GM19455 (cell line): ENCODE measurements at regions not wholly inside any gene's neighbourhood (a gene's known extent, or its start where the extent isn't known, plus 50 kb on each side); places are given as distances from the start of the nearest gene placed in this dataset.

Experiments used
- ATAC-seq: cut with Tn5 transposase; IDR thresholded peaks from one replicate; pipeline ENCODE4 v1.9.1; 2021; ENCODE audit not compliant: unreplicated experiment

- ATAC-seq: no peak
Observed at GRCh38 chr10:125460326-125460725, 222.6 kb downstream of the TEX36 start.

- ATAC-seq: no peak
Observed at GRCh38 chr10:125457406-125457805, 225.6 kb downstream of the TEX36 start.

DNA sequence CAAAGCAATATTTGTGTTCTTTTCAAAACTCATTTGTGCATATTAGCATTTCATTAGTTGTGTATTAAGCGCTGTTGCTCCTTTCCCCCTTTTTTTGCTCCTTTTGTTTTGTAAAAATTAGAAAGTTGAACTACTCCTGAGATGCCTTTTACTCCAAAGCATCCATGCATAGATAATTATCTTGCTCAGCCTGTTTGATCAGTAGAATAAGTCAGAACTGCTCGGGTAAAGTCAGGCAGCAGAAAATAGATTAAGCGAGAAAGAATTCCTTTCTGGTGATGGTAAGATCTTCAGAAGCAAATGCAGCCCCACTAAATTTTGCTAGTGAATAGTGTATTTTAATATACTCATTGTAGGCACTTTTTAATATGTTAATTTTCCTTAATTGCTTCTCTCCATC, 227.1 kb downstream of the TEX36 start:
- no peak for ATAC-seq

- ATAC-seq: no peak
Observed at GRCh38 chr10:125455431-125455830, 227.5 kb downstream of the TEX36 start.

DNA sequence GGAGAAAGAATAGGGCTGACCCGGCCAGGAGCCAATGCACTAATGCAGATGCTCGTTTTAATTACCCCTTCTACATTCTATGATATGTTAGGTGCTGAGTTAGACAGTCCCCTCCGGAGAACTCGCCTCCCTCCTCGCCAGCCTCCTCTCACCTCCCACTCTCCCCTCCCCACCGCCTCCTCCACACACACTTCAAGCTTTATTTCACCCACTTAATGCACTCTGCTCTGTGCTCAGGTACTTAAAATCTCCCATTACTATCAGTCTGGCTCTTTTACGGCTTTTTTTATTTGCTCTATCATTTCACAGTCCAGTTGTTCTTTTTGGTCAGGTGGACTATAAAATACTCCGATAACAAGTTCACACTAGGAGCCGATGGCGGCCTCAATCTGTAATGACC, 231.6 kb downstream of the TEX36 start:
- no peak for ATAC-seq

GRCh38 chr10:125450218-125450617, 232.7 kb downstream of the TEX36 start:
- no peak for ATAC-seq

DNA sequence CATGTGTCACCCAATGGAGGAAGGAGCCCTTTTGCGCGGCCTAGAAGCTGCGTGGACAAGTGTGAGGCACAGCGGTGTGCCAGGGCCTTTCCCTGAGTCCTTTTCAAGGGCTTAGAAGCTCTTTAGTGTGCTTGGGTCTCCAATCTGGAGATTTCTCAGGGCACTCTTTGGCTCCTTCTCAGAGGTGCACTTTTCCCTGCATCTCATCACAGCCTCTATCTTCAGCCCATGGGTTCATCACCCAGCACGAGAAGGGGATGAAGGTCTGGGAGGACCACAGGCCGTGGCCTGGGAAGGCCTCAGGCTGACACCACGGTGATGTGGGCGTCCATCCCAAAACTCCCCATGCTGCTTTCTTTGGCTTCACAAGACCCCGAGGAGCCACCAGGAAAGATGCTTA, 233.4 kb downstream of the TEX36 start:
- ATAC-seq: no peak

DNA sequence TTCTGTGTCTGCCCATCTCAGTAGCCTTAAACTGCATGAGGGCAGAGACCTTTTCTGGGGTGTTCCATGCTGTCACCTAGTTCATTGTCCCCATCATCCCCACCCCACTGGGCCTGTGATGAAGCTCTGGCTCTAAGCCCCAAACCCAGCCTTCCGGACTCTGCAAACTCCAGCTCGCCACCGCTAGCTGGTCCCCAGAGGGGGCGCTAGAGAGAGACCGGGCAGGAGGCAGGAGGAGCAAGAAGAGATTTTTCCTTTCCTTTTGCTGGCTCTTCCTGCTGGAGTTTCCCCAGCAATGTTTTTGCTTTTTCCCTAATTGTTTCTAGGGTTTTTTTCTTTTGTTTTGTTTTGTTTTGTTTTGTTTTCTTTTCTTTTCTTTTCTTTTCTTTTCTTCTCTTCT, 234.4 kb downstream of the TEX36 start:
- no peak for ATAC-seq

- no peak for ATAC-seq
Observed at GRCh38 chr10:125444790-125445189, 238.2 kb downstream of the TEX36 start.

GRCh38 chr10:125442856-125443540, 240.0 kb downstream of the TEX36 start:
- no peak for ATAC-seq

DNA sequence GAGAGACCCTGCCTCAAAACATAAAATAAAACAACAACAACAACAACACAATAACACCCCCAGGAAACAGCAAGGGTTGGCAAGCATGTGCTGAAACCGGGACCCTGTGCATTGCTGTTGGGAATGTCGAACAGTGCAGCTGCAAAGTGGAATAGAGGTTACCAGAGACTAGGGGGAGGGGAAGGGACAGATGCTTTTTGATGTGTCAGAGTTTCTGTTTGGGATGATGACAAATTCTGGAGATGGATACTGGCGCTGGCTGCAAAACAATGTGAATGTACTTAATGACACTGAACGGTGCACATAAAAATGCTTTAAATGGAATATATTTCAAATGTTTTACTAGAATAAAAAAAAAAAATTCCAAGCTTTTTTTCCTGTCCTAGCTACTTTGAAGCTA, 241.8 kb downstream of the TEX36 start:
- ATAC-seq: no peak

DNA sequence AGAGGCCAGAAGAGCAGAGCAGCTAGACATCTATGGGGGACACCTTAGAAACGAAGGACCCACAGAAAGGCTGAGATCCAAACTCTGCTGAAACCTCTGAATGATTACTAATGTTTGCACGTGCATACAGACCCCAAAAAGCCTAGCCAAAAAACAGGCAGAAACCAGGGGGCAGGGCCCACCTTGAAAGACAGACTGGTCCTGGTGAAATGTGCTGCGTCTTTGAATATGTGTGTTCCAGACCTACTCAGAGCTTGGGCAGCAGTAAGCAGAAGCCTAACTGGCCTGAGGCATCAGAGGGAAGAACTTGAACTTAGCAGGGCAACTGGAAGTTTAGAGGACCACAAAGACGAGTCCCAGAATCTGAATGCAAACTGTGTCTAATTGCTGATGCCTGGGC, 251.8 kb downstream of the TEX36 start:
- ATAC-seq: no peak

DNA sequence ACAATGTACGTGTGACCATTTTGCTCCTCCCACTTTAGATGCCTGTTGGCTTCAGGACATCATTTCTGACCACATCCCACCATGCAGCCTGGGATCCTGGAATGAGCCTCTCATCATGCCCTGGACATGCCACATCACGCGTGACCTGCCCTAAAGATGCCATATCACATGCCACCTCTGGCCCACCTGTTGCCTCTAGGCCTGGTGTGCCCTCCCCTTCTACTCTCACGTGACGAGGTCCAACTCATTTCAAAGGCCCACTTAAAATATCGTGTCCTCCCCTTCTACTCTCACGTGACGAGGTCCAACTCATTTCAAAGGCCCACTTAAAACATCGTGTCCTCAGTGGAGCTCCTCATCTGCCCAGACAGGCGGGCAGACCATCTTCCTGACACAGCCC, 254.9 kb downstream of the TEX36 start:
- ATAC-seq: no peak

GRCh38 chr10:125424191-125424847, 258.6 kb downstream of the TEX36 start:
- ATAC-seq: no peak

GRCh38 chr10:125423569-125423968, 259.4 kb downstream of the TEX36 start:
- no peak for ATAC-seq

- ATAC-seq: no peak
Observed at GRCh38 chr10:125419831-125420230, 259.5 kb upstream of the CTBP2 start.

- no peak for ATAC-seq
Observed at GRCh38 chr10:125419146-125419545, 258.8 kb upstream of the CTBP2 start.

- ATAC-seq: no peak
Observed at GRCh38 chr10:125417605-125418004, 257.2 kb upstream of the CTBP2 start.

DNA sequence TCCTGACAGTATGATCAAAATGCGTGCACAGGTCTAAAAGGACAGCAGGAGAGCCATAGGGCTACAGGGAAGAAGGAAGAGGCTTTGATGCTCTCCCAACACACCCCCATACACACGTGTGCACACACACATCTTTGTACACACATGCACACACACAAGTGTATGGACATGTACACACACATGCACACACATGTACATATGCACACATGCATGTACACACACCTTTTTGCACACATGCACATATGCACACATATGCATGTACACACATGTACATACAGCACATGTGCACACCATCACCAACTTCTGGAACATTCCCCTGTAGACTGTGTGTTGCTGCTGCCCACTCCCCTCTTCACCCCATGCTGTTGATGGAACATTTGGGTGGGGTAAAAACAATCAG, 255.6 kb upstream of the CTBP2 start:
- no peak for ATAC-seq

GRCh38 chr10:125415006-125415633, 254.8 kb upstream of the CTBP2 start:
- ATAC-seq: no peak

DNA sequence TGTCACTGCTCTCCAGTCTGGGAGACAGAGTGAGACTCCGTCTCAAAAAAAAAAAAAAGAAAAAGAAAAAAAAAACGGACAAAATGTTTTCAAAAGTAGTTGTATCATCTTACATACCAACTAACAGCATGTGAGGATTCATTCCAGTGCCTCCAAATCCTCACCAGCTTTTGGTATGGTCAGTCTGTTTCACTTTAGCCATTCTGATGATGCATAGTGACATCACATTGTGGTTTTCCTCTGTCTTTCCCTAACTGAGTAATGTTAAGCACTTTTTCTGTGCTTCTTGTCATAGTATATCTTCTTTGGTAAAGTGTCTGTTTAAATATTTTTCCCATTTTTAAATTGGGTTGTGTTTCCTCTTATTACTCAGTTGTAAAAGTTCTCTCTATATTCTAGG, 251.4 kb upstream of the CTBP2 start:
- no peak for ATAC-seq

DNA sequence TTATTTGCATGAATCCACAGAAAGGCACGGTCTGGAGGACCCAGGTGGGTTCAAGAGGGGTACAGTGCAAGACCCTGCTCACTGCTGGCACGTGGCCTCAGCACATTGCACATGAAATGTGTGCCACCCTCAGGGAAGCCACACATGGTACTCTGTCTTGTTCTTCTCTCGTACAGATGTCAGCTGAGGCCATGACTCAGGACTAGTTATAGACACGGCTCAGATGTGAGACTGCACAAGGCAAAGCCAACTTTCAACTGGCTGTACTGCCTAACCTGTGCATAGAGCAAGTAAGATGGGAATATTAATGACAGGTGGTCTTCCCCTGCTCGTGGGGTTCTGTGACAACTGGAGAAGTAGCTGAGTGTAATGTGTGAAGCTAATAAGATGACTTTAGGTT, 249.4 kb upstream of the CTBP2 start:
- no peak for ATAC-seq
